ENCODE measurements at regions not wholly inside any gene's neighbourhood (a gene's known extent, or its start where the extent isn't known, plus 50 kb on each side); places are given as distances from the start of the nearest gene placed in this dataset.

GRCh38 chr3:106257172-106257571 is 388.4 kb upstream of the CBLB start:
- Histone ChIP-seq H3K4me3 (ENCODE audit: low read length) (no peak overlapping the region), H3K27me3 (ENCODE audit: control insufficient read depth, insufficient read depth, low read length, poor library complexity, severe bottlenecking) (no peaks in the 10 kb centered on the region), H3K36me3 (ENCODE audit: control insufficient read depth, insufficient read depth, low read length) (no peaks in the 10 kb centered on the region), H3K9ac (ENCODE audit: extremely low read depth, low read length, poor library complexity, severe bottlenecking) (no peak overlapping the region), H3K4me1 (ENCODE audit: control insufficient read depth, insufficient read depth, low read length) (no peaks in the 10 kb centered on the region), H3K27ac (ENCODE audit: low read depth, low read length) (no peak overlapping the region), H3K9me3 (ENCODE audit: control insufficient read depth, low read length) (peaks cover 7% of the 10 kb centered on the region)
- Mint-ChIP-seq H3K4me3 (no peak overlapping the region), H3K27ac (no peak overlapping the region), H3K4me1 (no peaks in the 10 kb centered on the region), H3K36me3 (ENCODE audit: low read depth) (no peaks in the 10 kb centered on the region), H3K27me3 (ENCODE audit: insufficient read depth) (no peaks in the 10 kb centered on the region), H3K9me3 (peaks cover 8% of the 10 kb centered on the region)
- no peak for TF ChIP-seq CTCF (conservative IDR thresholded peaks at IDR 0.05)
- 75 to 91% methylated on average over 1 to 3 of the region's 3 CpGs for WGBS, 2 experiments (ENCODE audit: insufficient coverage in 1 of 2, insufficient read length in 1 of 2)
- no peak for DNase-seq

GRCh38 chr3:106261396-106261795 is 392.6 kb upstream of the CBLB start:
- Mint-ChIP-seq H3K27me3 (ENCODE audit: insufficient read depth) (no peaks in the 10 kb centered on the region), H3K27ac (no peak overlapping the region), H3K9me3 (no peaks in the 10 kb centered on the region), H3K36me3 (ENCODE audit: low read depth) (no peaks in the 10 kb centered on the region), H3K4me1 (no peaks in the 10 kb centered on the region), H3K4me3 (no peak overlapping the region)
- no peak for DNase-seq
- Histone ChIP-seq H3K9ac (ENCODE audit: extremely low read depth, low read length, poor library complexity, severe bottlenecking) (no peak overlapping the region), H3K9me3 (ENCODE audit: control insufficient read depth, low read length) (no peaks in the 10 kb centered on the region), H3K27me3 (ENCODE audit: control insufficient read depth, insufficient read depth, low read length, poor library complexity, severe bottlenecking) (no peaks in the 10 kb centered on the region), H3K27ac (ENCODE audit: low read depth, low read length) (no peak overlapping the region), H3K36me3 (ENCODE audit: control insufficient read depth, insufficient read depth, low read length) (no peaks in the 10 kb centered on the region), H3K4me3 (ENCODE audit: low read length) (no peak overlapping the region), H3K4me1 (ENCODE audit: control insufficient read depth, insufficient read depth, low read length) (no peaks in the 10 kb centered on the region)
- WGBS, 2 experiments (ENCODE audit: insufficient coverage in 1 of 2, insufficient read length in 1 of 2), result 95 to 100% methylated on average over 1 of the region's 1 CpG
- no peak for TF ChIP-seq CTCF (conservative IDR thresholded peaks at IDR 0.05)

GRCh38 chr3:106261915-106262683 is 393.3 kb upstream of the CBLB start:
- no peaks in the 10 kb centered on the region for H3K9me3 Mint-ChIP-seq
- H3K9ac ChIP-seq (ENCODE audit: extremely low read depth, low read length, poor library complexity, severe bottlenecking), result no peak overlapping the region
- TF ChIP-seq CTCF (conservative IDR thresholded peaks at IDR 0.05), result no peak
- no peak overlapping the region for H3K4me3 Mint-ChIP-seq
- no peaks in the 10 kb centered on the region for H3K27me3 ChIP-seq (ENCODE audit: control insufficient read depth, insufficient read depth, low read length, poor library complexity, severe bottlenecking)
- no peaks in the 10 kb centered on the region for H3K36me3 ChIP-seq (ENCODE audit: control insufficient read depth, insufficient read depth, low read length)
- no peaks in the 10 kb centered on the region for H3K4me1 ChIP-seq (ENCODE audit: control insufficient read depth, insufficient read depth, low read length)
- H3K4me3 ChIP-seq (ENCODE audit: low read length), result no peak overlapping the region
- no peaks in the 10 kb centered on the region for H3K9me3 ChIP-seq (ENCODE audit: control insufficient read depth, low read length)
- no peak for DNase-seq
- no peak overlapping the region for H3K27ac ChIP-seq (ENCODE audit: low read depth, low read length)
- no peaks in the 10 kb centered on the region for H3K27me3 Mint-ChIP-seq (ENCODE audit: insufficient read depth)
- WGBS, 2 experiments (ENCODE audit: insufficient coverage in 1 of 2, insufficient read length in 1 of 2), result 88 to 89% methylated on average over 2 of the region's 2 CpGs
- H3K36me3 Mint-ChIP-seq (ENCODE audit: low read depth), result no peaks in the 10 kb centered on the region
- no peaks in the 10 kb centered on the region for H3K4me1 Mint-ChIP-seq
- H3K27ac Mint-ChIP-seq, result no peak overlapping the region

Measured in endodermal cell (in vitro differentiated cells).